Stimulated activated CD8-positive, alpha-beta memory T cell treated with anti-CD3 and anti-CD28 coated beads, Interleukin-7, amount 100 ng/mL, for 48 hours (primary cell): ENCODE measurements at regions not wholly inside any gene's neighbourhood (a gene's known extent, or its start where the extent isn't known, plus 50 kb on each side); places are given as distances from the start of the nearest gene placed in this dataset.

Experiments
- DNase-seq, 2 donors: peaks; one replicate each; pipeline ENCODE4 v3.0.0-alpha.2; 2020; ENCODE audit warnings: low read depth in 1 of 2; ENCODE audit errors: extremely low read depth in 1 of 2

DNA sequence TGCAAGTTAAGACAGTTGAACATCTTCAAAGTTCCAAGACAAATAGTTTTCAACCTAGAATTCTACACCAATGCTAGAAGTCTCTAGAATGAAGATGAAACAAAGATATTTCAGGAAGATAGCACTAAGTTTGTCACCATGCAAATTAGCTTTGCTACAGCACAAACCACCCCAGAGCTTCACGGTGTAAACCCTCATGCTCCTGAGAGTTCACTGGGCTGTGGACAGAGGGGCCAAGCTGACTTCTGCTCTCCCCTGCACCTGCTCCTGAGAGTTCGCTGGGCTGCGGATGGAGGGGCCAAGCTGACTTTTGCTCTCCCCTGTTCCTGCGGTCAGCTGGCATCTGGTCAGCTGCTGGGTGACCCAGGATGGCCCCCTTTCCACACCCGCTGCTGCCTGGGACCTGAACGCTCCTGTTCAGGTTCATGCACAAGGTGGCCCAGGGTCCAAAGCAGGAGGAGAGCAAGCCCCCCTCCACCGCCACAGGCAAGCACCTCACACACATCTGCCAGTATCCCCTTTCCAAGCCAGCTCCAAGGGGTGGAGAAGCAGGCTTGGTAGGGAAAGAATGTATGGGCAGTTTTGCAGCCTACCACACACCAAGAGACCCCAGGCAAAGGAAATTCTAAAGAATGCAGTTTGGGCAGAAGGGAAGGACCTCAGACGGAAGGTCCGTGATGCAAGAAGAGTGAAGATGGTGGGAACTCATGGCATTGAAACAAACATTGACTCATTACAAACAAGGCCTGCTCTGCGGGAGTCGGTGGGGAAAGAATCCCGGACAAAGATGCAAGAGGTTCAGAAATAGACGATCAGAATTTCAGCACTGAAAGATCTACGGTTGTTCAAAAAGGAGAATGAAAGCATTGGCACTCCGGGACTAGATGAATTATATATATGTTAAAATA is 137.8 kb upstream of the PPP2R2D start:
- no peak for DNase-seq

DNA sequence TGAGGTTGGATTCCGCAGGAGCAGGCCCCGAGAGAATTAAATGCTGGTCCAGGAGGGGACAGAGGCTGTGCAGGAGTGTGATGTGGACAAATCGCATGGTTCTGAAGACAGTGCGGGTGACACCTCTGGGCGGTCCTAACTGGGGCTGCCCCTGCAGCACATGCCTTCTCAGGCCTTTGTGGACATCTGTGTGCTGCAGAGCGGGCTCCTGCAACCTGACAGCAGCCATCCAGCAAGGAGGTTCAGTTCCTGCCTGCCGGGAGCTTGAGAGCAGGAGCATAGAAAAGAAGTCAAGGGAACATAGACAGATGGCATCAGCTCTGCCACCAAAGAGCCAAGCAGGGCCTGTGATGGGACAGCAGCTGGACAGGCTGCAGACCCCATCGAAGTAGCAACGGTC is 135.9 kb upstream of the PPP2R2D start:
- no peak for DNase-seq

DNA sequence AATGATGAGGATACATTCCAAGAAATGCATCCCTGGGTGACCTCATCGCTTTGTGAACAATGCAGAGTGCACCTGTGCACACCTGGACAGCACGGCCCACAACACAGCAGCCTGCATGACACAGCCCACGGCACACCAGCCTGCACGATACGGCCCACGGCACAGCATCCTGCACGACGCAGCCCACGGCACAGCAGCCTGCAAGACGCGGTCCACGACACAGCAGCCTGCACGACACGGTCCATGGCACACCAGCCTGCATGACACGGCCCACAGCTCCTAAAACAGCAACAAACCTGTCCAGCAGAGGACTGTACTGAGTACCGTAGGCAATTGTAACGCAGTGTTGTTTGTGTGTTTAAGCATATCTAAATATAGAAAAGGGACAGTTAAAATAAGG is 134.7 kb upstream of the PPP2R2D start:
- no peak for DNase-seq

DNA sequence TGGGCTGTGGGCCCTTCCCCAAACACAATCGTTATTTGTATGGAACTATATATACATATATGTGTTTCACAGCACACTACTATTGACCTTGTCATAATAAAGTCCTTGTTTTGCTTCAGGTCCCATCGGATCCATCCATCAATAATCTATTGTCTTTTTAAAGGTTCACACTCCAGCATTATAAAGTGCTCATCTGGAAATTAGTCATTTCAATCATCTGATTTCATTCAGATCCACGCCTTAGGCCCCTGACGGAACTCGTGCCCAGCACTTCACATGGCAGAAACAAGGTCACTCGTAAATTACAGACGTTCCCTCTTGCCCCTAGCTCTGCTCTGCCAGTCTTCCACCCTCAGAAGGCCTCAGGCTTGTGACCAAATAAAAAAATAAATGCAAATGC is 133.1 kb upstream of the PPP2R2D start:
- no peak for DNase-seq

DNA sequence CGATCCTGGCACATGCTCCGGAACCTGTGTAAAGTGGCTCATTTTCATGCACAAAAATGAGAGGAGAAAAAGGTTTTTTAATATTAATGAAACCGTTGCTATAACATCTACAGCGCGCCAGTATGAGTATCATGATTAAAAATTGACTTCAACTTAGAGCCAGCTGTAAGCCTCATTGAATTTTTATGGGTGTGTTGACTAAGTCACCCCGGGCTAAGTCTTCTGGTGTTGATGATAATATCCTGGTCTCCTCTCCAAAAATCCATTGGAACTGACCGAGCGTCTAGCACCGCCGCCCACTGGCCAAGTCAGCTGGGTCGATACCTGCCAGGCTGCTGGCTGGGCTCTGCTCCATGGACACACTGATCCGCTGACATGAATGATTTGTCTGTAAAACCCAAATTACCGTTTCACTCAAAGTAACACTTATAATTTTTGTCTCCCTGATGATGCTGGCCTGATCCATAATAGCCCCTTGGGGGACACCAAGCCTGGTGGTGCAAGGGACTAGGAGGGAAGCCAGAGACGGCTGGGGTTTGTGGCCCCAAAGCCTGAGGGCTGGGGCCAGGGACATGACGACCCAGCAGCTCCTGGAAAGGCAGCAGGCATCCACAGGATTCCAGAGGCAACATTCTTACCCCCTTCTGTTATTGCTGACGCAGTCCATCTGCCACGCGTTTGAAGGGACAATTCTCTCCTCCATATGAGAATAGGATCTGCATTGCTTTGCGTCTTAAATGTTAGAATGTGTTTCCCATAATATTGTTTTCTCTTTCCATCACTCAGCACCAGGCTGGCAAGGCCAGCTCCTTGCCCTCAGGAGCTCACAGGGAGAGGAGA is 131.0 kb upstream of the PPP2R2D start:
- DNase-seq = no peak

DNA sequence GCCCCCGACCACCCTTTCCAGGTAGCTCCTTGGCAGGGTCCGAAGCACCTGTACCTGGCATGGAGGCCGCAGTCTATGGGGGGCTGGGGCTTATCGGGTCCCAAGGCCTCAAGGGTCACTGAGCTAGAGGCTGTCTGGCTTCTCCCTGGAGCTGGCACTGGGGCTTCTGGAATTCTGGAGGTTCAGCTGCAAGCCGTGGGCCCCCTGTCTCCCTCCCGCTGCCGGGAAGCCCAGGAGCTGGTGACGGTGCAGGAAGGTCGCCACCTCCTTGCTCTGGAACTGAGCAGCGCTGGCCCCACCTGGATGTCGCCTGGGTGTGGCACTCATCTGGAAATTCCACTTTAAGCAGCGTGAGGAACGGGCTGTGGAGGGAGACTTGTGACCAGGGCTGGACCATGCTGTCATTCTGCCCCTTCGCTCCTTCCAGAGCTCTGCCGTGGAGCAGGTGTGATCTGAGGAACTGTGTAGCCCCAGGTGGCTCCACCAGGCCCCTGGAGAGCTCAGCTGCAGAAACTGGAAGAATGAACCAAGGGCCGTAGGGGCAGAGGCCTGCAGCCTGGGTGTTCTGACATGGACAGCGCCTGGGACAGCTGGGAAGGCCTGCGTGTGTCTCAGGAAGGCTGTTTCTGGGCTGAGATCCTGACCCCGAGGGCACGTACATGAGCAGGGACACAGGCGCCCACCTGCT is 129.7 kb upstream of the PPP2R2D start:
- DNase-seq = no peak

DNA sequence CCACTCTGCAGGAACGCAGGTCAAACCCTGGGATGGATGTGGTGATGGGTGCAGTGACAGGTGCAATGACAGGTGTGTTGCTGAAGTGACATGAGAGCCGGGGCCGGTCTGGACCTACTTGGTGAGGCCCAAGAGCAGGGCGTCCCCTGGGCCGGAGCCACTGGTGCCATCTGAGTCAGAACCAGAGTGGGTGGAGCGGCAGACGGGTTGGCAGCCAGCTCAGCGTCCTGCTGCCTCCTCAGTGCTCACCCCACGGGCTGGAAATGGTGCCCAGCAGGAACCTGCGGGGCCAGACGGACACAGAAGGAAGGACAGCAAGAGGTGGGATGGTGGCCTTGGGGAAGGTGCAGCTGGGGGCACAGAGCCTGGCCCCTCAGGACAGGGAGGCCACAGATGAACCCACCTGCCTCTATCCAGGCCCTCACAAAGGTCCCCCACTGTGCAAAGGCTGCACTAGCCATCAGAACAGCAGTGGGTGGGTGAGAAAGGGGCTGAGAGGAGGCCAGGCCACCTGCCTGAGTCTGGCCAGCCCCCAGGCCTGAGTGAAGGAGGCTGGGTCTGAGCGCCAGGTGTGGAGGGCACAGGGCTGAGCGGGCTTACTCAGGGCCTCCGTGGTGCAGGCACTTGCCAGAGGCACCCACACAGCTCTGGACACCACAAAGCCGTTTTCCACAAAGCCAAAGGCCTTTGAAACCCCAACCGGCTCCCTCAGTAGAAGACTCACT is 129.0 kb upstream of the PPP2R2D start:
- no peak for DNase-seq

DNA sequence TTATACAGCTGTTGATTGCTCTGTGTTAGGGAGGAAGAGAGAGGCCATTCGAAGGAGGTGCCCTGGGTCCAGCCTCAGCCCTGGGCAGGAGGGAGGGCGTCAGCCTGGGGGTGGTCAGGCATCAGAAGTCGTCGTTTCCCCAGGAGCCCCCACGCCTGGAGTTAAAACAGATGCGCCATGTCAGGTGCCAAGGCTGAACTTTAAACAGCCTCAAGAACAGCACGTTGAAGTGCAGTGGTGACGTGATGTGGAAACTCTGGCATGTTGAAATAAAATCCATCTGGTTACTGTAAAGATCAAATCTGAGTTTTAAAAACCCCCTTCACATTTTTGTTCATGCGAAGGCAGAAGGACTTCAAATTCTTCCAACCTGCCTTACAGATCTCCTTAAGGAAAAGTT is 128.4 kb upstream of the PPP2R2D start:
- DNase-seq = no peak

DNA sequence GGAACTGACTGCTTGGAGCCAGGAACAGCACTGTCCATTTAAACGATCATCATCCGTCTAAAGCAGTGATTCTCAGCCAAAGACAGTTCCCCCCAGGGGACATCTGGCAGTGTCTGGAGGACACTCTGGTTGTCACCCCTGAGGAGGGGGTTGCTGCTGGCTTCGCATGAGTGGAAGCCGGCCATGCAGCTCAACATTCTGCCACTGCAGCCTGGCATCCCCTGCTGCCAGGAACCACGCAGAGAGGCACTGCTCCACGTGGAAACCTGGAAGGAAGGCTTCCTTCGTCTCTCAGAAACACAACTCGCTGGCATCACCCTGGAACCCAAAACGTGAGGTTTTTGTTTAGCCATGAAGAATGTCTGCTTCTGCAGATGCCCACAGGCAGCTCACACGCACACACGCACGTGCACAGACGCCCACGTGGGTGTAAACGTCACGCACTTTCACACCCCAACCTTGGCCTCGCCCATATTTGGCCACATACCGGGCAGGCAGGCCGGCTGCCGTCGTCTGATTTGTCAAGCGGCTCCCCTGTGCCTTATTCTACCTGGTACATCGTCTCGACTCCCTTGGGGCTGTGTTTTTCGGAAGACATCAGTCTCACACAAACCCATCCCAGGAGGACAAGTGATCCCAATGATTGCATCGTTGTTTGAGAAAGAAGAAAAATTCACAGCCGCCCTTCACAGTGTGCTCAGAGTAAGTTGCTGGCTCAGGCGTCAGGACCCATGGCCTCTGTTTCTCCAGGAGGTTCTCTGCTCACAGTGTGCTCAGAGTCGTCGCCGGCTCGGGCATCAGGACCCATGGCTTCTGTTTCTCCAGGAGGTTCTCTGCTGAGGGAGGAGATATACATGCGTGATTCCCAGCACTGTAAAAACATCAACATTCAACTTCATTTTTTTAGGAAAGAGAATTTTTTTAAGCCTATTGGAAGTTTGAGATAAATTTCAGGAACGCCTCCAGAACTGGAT is 127.2 kb upstream of the PPP2R2D start:
- no peak for DNase-seq

DNA sequence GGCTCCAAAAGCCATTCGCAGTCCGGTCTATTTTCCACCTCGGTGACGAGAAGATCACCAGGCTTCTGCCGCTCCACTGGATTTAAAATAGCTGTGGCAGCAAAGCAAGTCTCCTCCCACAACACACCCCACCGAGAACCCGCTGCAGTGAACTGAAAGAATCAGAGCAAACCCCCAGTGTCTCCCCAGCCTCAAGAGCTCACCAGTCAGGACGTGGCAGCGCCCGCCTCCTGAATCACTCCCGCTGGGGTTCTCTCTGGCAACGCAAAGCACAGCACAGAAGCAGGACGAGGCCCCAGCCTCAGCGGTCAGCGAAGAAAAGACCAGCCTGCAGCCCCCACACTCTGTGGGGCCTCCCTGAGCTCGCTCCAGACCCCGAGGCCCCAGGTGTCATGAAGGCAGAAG is 126.1 kb upstream of the PPP2R2D start:
- DNase-seq = no peak

DNA sequence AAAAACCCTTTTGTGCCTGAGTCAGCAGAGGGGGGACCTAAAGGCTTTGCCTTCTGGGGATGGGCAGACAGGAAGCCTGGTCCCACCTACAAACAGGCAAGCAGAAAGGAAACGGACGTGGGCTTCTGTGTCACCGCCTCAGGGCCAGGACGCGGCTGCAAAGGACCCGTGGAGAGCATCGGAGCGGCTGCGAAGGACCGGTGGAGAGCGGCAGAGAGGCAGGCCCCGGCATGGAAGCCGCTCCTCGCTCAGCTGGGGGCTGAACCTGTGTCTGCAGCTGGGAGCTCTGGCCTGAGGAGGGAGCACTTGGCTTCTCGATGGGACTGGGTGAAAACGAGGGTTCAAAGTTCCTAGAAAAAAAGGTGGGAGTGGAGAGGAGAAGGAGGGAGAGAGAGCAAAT is 125.4 kb upstream of the PPP2R2D start:
- no peak for DNase-seq

DNA sequence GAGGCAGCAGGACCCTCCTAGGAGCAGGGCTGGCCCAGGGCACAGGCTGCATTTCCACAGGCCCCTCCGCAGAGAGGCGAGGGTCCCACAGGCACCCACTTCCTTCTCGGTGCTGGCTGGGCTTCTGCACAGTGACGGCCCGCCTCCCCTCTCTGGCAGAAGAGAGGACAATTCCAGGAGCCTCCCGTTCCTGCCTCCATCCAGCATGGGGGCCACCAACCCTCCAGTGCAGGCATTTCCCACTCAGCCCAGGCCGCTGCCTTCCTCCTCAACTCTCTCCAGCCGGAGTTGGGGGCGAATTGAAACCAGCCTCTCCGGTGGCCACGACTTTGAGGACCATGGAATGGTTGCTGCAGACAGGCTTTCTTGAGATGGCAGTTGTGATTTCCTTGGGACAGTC is 125.0 kb upstream of the PPP2R2D start:
- DNase-seq = no peak

DNA sequence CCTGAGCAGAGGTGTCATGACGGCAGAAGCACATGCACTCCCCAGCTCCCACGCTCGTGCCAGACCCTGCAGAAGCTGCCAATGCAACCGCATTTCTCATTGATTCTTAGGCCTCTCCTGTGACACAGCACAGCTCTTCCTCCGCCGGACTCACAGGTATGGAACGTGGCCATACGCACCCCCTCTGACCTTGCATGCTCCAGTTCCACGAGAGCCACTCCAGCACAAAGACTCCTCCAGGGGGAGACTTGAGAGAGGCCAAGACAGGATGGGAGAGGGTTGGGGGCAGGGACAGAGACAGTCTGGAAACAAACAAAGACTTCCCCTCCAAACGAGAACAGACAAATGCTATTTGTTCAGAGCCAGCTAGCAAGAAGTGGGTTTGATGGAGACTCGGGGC is 124.3 kb upstream of the PPP2R2D start:
- no peak for DNase-seq

DNA sequence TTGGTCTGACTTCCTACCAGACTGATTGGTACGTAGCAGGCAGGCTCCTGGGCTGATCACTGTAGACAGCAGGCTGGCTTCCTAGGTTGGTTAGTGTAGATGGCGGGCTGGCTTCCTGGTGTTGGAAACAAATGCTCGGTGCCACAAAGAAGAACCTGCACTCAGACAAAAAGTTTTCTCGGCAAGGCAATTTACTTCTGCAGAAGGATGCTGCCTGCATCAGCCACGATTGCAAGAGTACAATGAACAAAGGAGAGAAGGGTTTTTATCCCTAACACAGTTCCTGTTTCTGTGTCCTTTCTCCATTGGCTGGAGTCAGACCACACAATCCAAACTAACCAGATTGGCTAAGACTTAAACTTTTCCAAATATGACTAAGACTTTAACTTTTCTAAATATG is 123.6 kb upstream of the PPP2R2D start:
- no peak for DNase-seq

DNA sequence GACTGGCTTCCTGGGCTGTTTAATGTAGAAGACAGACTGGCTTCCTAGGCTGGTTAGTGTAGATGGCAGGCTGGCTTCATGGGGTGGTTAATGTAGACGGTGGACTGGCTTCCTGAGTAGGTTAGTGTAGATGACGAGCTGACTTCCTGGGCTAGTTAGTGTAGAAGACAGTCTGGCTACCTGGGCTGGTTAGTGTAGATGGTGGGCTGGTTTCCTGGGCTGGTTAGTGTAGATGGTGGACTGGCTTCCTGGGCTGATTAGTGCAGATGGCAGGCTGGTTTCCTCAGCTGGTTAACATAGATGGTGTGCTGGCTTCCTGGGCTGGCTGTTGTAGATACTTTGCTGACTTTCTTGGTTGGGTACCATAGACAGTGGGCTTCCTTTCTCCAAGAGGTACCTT is 122.9 kb upstream of the PPP2R2D start:
- no peak for DNase-seq

DNA sequence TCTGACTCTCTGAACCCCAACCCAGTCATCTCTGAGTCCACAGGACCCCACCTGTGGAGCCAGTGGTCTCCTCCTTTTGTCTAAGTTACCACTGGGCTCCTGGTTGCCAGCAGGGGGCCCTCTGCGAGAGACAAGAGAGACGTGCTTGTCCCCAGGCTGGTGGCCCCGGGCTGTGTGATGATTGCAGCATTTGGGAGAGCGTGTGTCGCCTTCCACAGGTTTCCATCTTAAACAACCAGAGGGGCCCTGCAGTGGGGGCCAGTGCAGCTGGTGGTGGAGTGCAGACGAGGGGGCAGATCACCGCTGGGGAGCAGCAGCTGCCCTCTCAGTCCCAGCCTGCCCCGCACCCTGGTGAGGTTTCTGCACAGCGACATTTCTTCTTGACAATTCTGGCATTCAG is 122.4 kb upstream of the PPP2R2D start:
- DNase-seq = no peak

DNA sequence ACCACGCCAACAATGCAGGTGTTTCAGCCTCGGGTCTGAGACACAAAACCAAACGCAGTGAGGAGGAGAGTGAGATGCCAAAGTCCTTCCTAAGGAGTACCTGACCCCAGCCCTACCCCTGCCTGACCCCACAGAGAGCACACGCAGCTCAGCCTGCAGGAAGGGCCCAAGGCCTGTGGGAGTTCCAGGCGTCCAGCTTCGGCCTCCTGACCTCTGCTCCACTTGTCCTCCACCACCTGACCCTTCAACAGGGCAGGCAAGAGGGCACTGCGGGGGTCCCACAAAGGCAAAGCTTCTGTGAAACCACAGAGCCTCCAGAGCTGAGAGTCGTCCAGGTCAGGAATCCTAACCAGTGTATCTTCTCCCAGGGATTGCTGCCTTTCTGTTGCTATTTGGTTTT is 122.0 kb upstream of the PPP2R2D start:
- DNase-seq = no peak

DNA sequence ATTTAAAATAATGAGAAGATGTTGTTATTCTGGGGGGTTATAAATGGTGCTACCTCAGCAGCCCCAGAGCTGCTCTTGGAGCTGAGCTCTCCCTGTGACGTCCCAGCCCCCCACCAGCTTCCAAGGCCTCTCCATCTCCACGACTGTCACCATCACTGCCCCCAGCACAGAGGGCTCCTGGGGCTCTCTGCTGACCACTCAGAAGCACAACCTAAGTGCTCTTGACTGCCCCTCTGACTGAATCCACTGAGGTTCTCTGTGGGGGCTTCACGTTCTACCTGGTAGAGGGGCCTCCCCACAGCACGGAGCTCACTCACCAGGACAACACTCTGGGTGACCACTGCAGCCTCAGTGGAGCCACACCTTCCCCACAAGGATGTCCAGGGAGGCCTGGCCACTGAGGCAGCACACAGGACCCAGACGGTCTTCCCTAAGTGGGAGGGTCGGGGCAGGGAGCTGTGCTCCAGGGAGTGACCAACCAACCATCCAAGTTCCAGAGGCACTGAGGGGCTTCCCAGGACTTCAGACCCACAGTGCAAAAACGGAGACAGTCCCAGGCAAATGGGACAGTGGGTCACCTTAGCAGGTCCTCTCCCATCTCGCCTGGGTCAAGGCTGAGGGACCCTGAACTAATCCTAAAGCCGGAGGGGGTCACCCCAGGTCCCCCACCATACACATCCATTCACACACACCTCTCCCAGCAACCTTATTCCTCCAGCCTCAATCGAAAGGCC is 121.0 kb upstream of the PPP2R2D start:
- no peak for DNase-seq

DNA sequence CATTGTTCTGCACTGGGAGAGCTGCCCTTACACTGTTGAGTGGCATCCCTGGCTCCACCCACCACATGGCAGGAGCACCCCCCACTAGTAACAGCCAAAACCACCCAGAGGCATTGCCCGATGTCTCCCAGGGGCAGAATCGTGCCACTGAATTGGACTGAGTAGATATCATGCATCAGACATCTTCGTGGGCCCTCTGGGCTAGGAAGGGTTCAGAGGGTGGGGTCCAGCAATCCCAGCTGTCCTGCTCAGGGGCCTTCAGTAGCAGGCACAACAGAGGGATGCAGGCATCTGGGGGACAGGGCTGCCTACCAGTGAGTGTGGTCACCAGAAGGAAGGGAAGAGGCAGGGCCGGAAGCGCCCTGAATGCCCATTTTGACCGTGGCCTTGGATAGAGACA is 119.7 kb upstream of the PPP2R2D start:
- DNase-seq = no peak
